ENCODE measurements at regions not wholly inside any gene's neighbourhood (a gene's known extent, or its start where the extent isn't known, plus 50 kb on each side); places are given as distances from the start of the nearest gene placed in this dataset.

GRCh38 chr5:167918813-167919483 is 372.5 kb upstream of the WWC1 start:
- Histone ChIP-seq H3K9me3 (ENCODE audit: low read length) (no peaks in the 10 kb centered on the region), H2AFZ (ENCODE audit: low read length) (no peak overlapping the region), H3K36me3 (replicated peaks in 1 of 2; ENCODE audit: control insufficient read depth in 1 of 2, insufficient read depth in 2 of 2, low read length in 2 of 2) (no peaks in the 10 kb centered on the region), H3K79me2 (ENCODE audit: insufficient read depth, low read length) (no peaks in the 10 kb centered on the region), H4K20me1 (ENCODE audit: insufficient read depth, low read length) (no peaks in the 10 kb centered on the region), H3K4me3 (replicated peaks in 1 of 3; ENCODE audit: insufficient read depth in 1 of 3, low read depth in 2 of 3, low read length in 3 of 3) (no peak overlapping the region), H3K27ac (ENCODE audit: extremely low read length, insufficient read depth, low read length) (no peak overlapping the region), H3K4me1 (ENCODE audit: insufficient read depth, low read length) (no peaks in the 10 kb centered on the region), H3K27me3 (ENCODE audit: control insufficient read depth in 1 of 2, insufficient read depth in 2 of 2, low read length in 2 of 2) (no peaks in the 10 kb centered on the region; a peak in 2 of 5 replicates), H3K9ac (ENCODE audit: insufficient read depth, low read depth, low read length) (no peak overlapping the region), H3K4me2 (ENCODE audit: low read depth, low read length) (no peak overlapping the region)
- WGBS (ENCODE audit: low lambda C conversion rate): 15% methylated on average over 11 of the region's 11 CpGs
- BruUV-seq (replicated peaks): no TSS peak
- intact Hi-C loops (cut with micrococcal nuclease; ENCODE audit: unreplicated experiment): no loop called here
- CTCF ChIA-PET (ENCODE audit: low intra/inter-chr PET ratio, low total read pairs): no interaction called here
- no peak for ATAC-seq
- POLR2A ChIA-PET: no interaction called here
- in situ Hi-C loops (cut with HindIII; ENCODE audit: extremely low pct_ligation_motif_present, low pct_unique_long_range_greater_than_20kb): no loop called here
- no peak for DNase-seq (ENCODE audit: low spot score)
- FAIRE-seq: no peak
- TF ChIP-seq ZNF260 (CRISPR knock-in tag; IDR thresholded peaks at IDR 0.05; ENCODE audit: borderline replicate concordance, low read depth) (no peak), ZNF441 (CRISPR knock-in tag; IDR thresholded peaks at IDR 0.05; ENCODE audit: borderline replicate concordance) (no peak), TAF1 (CRISPR knock-in tag; IDR thresholded peaks at IDR 0.05) (no peak), U2AF2 (IDR thresholded peaks at IDR 0.05; ENCODE audit: low read depth, low read length) (no peak), HNF4A (CRISPR knock-in tag; IDR thresholded peaks at IDR 0.05) (no peak), NPAS2 (CRISPR knock-in tag; IDR thresholded peaks at IDR 0.05; ENCODE audit: borderline replicate concordance) (no peak), TSC22D2 (CRISPR knock-in tag; IDR thresholded peaks at IDR 0.05; ENCODE audit: borderline replicate concordance) (no peak), MTA3 (CRISPR knock-in tag; IDR thresholded peaks at IDR 0.05) (no peak), TEAD2 (CRISPR knock-in tag; IDR thresholded peaks at IDR 0.05) (no peak), PREB (CRISPR knock-in tag; IDR thresholded peaks at IDR 0.05) (no peak), FOXP1 (IDR thresholded peaks at IDR 0.05) (no peak), FOXP1 (CRISPR knock-in tag; IDR thresholded peaks at IDR 0.05) (no peak)
